HEK293 (cell line): ENCODE measurements at regions not wholly inside any gene's neighbourhood (a gene's known extent, or its start where the extent isn't known, plus 50 kb on each side); places are given as distances from the start of the nearest gene placed in this dataset.

Experiments
- CTCF ChIA-PET: fragments of 350-600 bp; formaldehyde crosslinking; extraction: SDS; loops from one replicate; lab custom pipeline; 2021; ENCODE audit warnings: antibody characterized with exemption; lab: Yijun Ruan, JAX
- POLR2A ChIA-PET: fragments of 300-600 bp; formaldehyde crosslinking; extraction: SDS; loops from one replicate; lab custom pipeline; 2020; ENCODE audit warnings: antibody characterized with exemption, inconsistent platforms; lab: Yijun Ruan, JAX
- H3K27ac ChIP-seq: fragments of 200-500 bp; sonication (Bioruptor generic); 2 replicates; pipeline ENCODE4 v1.5.1; 2014; ENCODE audit warnings: low read depth, low read length, control low read depth, inconsistent platforms; ENCODE audit errors: extremely low read depth
- H3K36me3 ChIP-seq, 2 experiments: fragments of 200-500 bp in 1 of 2; sonication (Bioruptor generic) in 1 of 2; 1 replicate in 1 of 2; 2 replicates in 1 of 2; pipeline ENCODE4 v1.5.1; 2014 to 2017; ENCODE audit warnings: inconsistent platforms in 2 of 2, low read length in 2 of 2; ENCODE audit not compliant: control insufficient read depth in 2 of 2, insufficient read depth in 1 of 2
- H3K4me1 ChIP-seq: fragments of 200-500 bp; sonication (Bioruptor generic); 2 replicates; pipeline ENCODE4 v1.5.1; 2014; ENCODE audit warnings: mild to moderate bottlenecking, low read length, inconsistent platforms; ENCODE audit not compliant: control insufficient read depth, insufficient read depth
- H3K4me3 ChIP-seq: 2 replicates; pipeline ENCODE4 v1.5.1; 2011; ENCODE audit warnings: low read depth, mild to moderate bottlenecking, control low read depth, low read length, moderate library complexity
- H3K9me3 ChIP-seq: fragments of 200-500 bp; sonication (Bioruptor generic); 2 replicates; pipeline ENCODE4 v1.5.1; 2014; ENCODE audit warnings: low read depth, low read length, inconsistent platforms; ENCODE audit not compliant: control insufficient read depth, insufficient read depth
- GLIS2 ChIP-seq: fragments of 450-650 bp; formaldehyde crosslinking; IDR thresholded peaks from 2 replicates; pipeline ENCODE4 v1.5.1; 2016; ENCODE audit warnings: missing biosample characterization, missing genetic modification characterization
- HOXC10 ChIP-seq: sonication (generic); formaldehyde crosslinking; IDR thresholded peaks from 2 replicates; pipeline ENCODE4 v1.8.1; 2023; ENCODE audit warnings: mild to moderate bottlenecking, missing genetic modification reagents
- HOXD13 ChIP-seq: sonication (generic); formaldehyde crosslinking; IDR thresholded peaks from 2 replicates; pipeline ENCODE4 v1.8.0; 2022; ENCODE audit warnings: missing genetic modification reagents, borderline replicate concordance
- KLF10 ChIP-seq: fragments of 450-650 bp; IDR thresholded peaks from 2 replicates; pipeline ENCODE4 v1.5.1; 2018; ENCODE audit warnings: missing biosample characterization, mild to moderate bottlenecking, missing genetic modification characterization
- KLF7 ChIP-seq: fragments of 450-650 bp; formaldehyde crosslinking; IDR thresholded peaks from 2 replicates; pipeline ENCODE4 v1.5.1; 2016; ENCODE audit warnings: missing biosample characterization, missing genetic modification characterization, borderline replicate concordance
- OSR2 ChIP-seq: fragments of 450-650 bp; formaldehyde crosslinking; IDR thresholded peaks from 2 replicates; pipeline ENCODE4 v1.5.1; 2016; ENCODE audit warnings: missing biosample characterization, missing genetic modification characterization
- SCRT1 ChIP-seq: fragments of 450-650 bp; formaldehyde crosslinking; IDR thresholded peaks from 2 replicates; pipeline ENCODE4 v1.5.1; 2016; ENCODE audit warnings: missing biosample characterization, missing genetic modification characterization, borderline replicate concordance
- TCF7L2 ChIP-seq: IDR thresholded peaks from 2 replicates; pipeline ENCODE4 v1.6.1; 2011; ENCODE audit warnings: low read depth, mild to moderate bottlenecking, inconsistent platforms, low read length, moderate library complexity, borderline replicate concordance
- ZBTB21 ChIP-seq: fragments of 450-650 bp; formaldehyde crosslinking; IDR thresholded peaks from 2 replicates; pipeline ENCODE4 v1.5.1; 2017; ENCODE audit warnings: missing biosample characterization, missing genetic modification characterization
- ZFP37 ChIP-seq: fragments of 450-650 bp; formaldehyde crosslinking; IDR thresholded peaks from 2 replicates; pipeline ENCODE4 v1.5.1; 2016; ENCODE audit warnings: missing biosample characterization, missing genetic modification characterization
- ZIC2 ChIP-seq: fragments of 450-650 bp; formaldehyde crosslinking; IDR thresholded peaks from 2 replicates; pipeline ENCODE4 v1.5.1; 2016; ENCODE audit warnings: missing biosample characterization, missing genetic modification characterization
- ZNF155 ChIP-seq: fragments of 450-650 bp; formaldehyde crosslinking; IDR thresholded peaks from 2 replicates; pipeline ENCODE4 v1.5.1; 2016; ENCODE audit warnings: missing biosample characterization, missing genetic modification characterization
- ZNF157 ChIP-seq: fragments of 450-650 bp; formaldehyde crosslinking; IDR thresholded peaks from 2 replicates; pipeline ENCODE4 v1.5.1; 2016; ENCODE audit warnings: missing biosample characterization, missing genetic modification characterization
- ZNF16 ChIP-seq: fragments of 450-650 bp; formaldehyde crosslinking; IDR thresholded peaks from 2 replicates; pipeline ENCODE4 v1.5.1; 2016; ENCODE audit warnings: low read depth, missing biosample characterization, missing genetic modification characterization
- ZNF169 ChIP-seq: fragments of 450-650 bp; formaldehyde crosslinking; IDR thresholded peaks from 2 replicates; pipeline ENCODE4 v1.5.1; 2016; ENCODE audit warnings: missing biosample characterization, missing genetic modification characterization
- ZNF24 ChIP-seq: fragments of 450-650 bp; formaldehyde crosslinking; IDR thresholded peaks from 2 replicates; pipeline ENCODE4 v1.5.1; 2016; ENCODE audit warnings: missing biosample characterization, missing genetic modification characterization
- ZNF324 ChIP-seq: fragments of 450-650 bp; formaldehyde crosslinking; IDR thresholded peaks from 2 replicates; pipeline ENCODE4 v1.5.1; 2016; ENCODE audit warnings: missing biosample characterization, missing genetic modification characterization
- ZNF391 ChIP-seq: fragments of 450-650 bp; formaldehyde crosslinking; IDR thresholded peaks from 2 replicates; pipeline ENCODE4 v1.5.1; 2016; ENCODE audit warnings: low read depth, missing biosample characterization, missing genetic modification characterization, borderline replicate concordance
- ZNF404 ChIP-seq: fragments of 450-650 bp; formaldehyde crosslinking; IDR thresholded peaks from 2 replicates; pipeline ENCODE4 v1.5.1; 2017; ENCODE audit warnings: missing biosample characterization, missing genetic modification characterization
- ZNF621 ChIP-seq: fragments of 450-650 bp; formaldehyde crosslinking; IDR thresholded peaks from 2 replicates; pipeline ENCODE4 v1.5.1; 2017; ENCODE audit warnings: missing biosample characterization, missing genetic modification characterization
- ZNF664 ChIP-seq: fragments of 450-650 bp; formaldehyde crosslinking; IDR thresholded peaks from 2 replicates; pipeline ENCODE4 v1.5.1; 2016; ENCODE audit warnings: missing biosample characterization, missing genetic modification characterization
- ZNF76 ChIP-seq: fragments of 450-650 bp; formaldehyde crosslinking; IDR thresholded peaks from 2 replicates; pipeline ENCODE4; 2016; ENCODE audit warnings: low read depth, missing biosample characterization, missing genetic modification characterization, borderline replicate concordance
- ZNF776 ChIP-seq: fragments of 450-650 bp; formaldehyde crosslinking; IDR thresholded peaks from 2 replicates; pipeline ENCODE4 v1.5.0; 2017; ENCODE audit warnings: missing biosample characterization, missing genetic modification characterization, borderline replicate concordance
- TF ChIP-seq, protein P1 (sequence below): fragments of 450-650 bp; formaldehyde crosslinking; IDR thresholded peaks from 2 replicates; pipeline ENCODE4 v1.5.1; 2016; ENCODE audit warnings: missing biosample characterization, missing genetic modification characterization
- TF ChIP-seq, protein P2 (sequence below): fragments of 450-650 bp; formaldehyde crosslinking; IDR thresholded peaks from 2 replicates; pipeline ENCODE4 v1.5.1; 2016; ENCODE audit warnings: missing biosample characterization, missing genetic modification characterization
- TF ChIP-seq, protein P3 (sequence below): fragments of 450-650 bp; formaldehyde crosslinking; IDR thresholded peaks from 2 replicates; pipeline ENCODE4 v1.5.1; 2016; ENCODE audit warnings: missing biosample characterization, missing genetic modification characterization

DNA sequence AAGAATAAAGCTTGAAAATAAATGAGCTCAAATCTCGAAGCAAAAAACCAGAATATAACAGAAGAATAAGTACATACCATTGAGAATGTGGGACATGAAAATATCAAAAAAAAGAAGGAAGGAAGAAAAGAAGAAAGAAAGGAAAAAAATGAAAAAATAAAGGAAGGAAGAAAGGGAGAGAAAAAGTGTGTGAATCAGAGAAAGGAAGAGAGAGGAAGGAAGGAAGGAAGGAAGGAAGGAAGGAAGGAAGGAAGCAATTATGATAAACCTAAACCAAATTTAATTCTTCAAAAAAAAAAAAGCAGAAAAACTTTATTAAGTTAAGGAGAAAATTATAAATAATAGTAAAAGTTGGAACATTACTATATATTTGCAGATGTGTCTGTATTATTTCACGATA is 949.8 kb downstream of the NLGN4X start:
- H3K9me3 ChIP-seq = no peaks in the 10 kb centered on the region
- H3K4me1 ChIP-seq = no peaks in the 10 kb centered on the region
- POLR2A ChIA-PET = no interaction called here
- no peak overlapping the region for H3K4me3 ChIP-seq
- CTCF ChIA-PET = no interaction called here
- no peak overlapping the region for H3K27ac ChIP-seq
- H3K36me3 ChIP-seq = no peaks in the 10 kb centered on the region
- no peak for TF ChIP-seq ZNF157 (tag by site-specific recombination)
- TF ChIP-seq ZNF16 (tag by site-specific recombination) = no peak

DNA sequence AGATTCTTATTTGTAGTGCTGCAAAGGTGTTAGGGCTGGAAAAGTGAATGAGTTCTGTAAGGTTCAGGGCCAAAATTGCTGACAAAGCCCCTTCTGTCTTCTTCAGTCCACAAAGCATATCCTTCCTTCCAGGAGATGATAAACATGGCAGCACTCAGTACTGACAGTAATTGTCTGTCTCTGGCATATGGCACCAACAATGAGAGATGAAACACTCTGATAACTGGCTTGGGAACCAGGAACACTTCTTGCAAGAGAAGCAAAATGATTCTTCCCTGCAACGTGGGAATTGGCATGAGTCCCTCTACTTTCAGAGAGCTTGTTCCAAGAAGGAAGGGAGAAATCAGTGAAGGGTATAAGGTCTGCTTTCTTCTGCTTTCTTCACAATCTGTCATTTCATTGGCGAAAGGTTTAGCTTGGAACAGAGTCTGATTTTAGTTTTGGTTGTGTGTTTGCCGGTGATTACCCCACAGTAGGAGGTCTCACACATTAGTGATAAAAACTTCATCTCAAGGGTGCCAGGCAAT is 963.3 kb downstream of the NLGN4X start:
- H3K36me3 ChIP-seq = no peaks in the 10 kb centered on the region
- no peak overlapping the region for H3K4me3 ChIP-seq
- no peak for TF ChIP-seq ZBTB21 (tag by site-specific recombination)
- no peak for TF ChIP-seq KLF10 (tag by site-specific recombination)
- TF ChIP-seq ZNF76 (tag by site-specific recombination) = no peak
- no peak for TF ChIP-seq ZNF24 (tag by site-specific recombination)
- TF ChIP-seq KLF7 (tag by site-specific recombination) = no peak
- no peak for TF ChIP-seq ZNF155 (tag by site-specific recombination)
- no peak for TF ChIP-seq ZIC2 (tag by site-specific recombination)
- TF ChIP-seq ZNF664 = no peak
- TF ChIP-seq ZNF621 (tag by site-specific recombination) = no peak
- TF ChIP-seq, protein P1, sequence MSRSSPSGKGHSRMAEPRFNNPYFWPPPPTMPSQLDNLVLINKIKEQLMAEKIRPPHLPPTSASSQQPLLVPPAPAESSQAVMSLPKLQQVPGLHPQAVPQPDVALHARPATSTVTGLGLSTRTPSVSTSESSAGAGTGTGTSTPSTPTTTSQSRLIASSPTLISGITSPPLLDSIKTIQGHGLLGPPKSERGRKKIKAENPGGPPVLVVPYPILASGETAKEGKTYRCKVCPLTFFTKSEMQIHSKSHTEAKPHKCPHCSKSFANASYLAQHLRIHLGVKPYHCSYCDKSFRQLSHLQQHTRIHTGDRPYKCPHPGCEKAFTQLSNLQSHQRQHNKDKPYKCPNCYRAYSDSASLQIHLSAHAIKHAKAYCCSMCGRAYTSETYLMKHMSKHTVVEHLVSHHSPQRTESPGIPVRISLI (tag by site-specific recombination) = no peak
- TF ChIP-seq ZFP37 = no peak
- no peak for TF ChIP-seq TCF7L2
- TF ChIP-seq HOXD13 (CRISPR knock-in tag) = no peak
- TF ChIP-seq ZNF324 (tag by site-specific recombination) = no peak
- no peak for TF ChIP-seq ZNF169 (tag by site-specific recombination)
- TF ChIP-seq GLIS2 (tag by site-specific recombination) = no peak
- no peak for TF ChIP-seq OSR2
- no peak for TF ChIP-seq ZNF391
- TF ChIP-seq SCRT1 (tag by site-specific recombination) = no peak
- TF ChIP-seq ZNF776 (tag by site-specific recombination) = no peak
- H3K4me1 ChIP-seq = no peaks in the 10 kb centered on the region
- H3K9me3 ChIP-seq = no peaks in the 10 kb centered on the region
- ChIA-PET POLR2A (no interaction called here), CTCF (no interaction called here)
- H3K27ac ChIP-seq = no peak overlapping the region

DNA sequence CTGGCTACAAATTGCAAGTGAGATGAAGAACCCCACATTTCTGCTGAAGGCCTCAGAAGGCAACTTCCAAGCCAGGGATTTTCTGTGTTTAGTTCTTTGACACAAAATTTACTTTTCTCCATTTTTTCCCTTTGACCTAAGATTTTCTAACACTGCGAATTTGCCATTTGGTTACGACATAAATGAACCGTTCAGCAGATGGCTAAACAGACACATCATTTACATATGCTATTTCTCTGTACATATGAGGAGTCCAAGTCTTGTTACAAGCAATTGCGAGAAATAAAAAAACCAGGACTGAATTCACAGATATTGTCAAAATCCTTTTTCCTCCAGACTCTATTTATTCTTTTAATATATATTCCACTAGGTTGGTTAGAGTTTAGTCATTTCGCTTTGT is 978.6 kb downstream of the NLGN4X start:
- Histone ChIP-seq H3K4me3 (no peak overlapping the region), H3K27ac (no peak overlapping the region), H3K4me1 (no peaks in the 10 kb centered on the region), H3K36me3 (no peaks in the 10 kb centered on the region), H3K9me3 (no peaks in the 10 kb centered on the region)
- TF ChIP-seq ZNF404 (tag by site-specific recombination) (no peak), HOXC10 (no peak), ZNF169 (tag by site-specific recombination) (no peak)
- TF ChIP-seq, protein P2, sequence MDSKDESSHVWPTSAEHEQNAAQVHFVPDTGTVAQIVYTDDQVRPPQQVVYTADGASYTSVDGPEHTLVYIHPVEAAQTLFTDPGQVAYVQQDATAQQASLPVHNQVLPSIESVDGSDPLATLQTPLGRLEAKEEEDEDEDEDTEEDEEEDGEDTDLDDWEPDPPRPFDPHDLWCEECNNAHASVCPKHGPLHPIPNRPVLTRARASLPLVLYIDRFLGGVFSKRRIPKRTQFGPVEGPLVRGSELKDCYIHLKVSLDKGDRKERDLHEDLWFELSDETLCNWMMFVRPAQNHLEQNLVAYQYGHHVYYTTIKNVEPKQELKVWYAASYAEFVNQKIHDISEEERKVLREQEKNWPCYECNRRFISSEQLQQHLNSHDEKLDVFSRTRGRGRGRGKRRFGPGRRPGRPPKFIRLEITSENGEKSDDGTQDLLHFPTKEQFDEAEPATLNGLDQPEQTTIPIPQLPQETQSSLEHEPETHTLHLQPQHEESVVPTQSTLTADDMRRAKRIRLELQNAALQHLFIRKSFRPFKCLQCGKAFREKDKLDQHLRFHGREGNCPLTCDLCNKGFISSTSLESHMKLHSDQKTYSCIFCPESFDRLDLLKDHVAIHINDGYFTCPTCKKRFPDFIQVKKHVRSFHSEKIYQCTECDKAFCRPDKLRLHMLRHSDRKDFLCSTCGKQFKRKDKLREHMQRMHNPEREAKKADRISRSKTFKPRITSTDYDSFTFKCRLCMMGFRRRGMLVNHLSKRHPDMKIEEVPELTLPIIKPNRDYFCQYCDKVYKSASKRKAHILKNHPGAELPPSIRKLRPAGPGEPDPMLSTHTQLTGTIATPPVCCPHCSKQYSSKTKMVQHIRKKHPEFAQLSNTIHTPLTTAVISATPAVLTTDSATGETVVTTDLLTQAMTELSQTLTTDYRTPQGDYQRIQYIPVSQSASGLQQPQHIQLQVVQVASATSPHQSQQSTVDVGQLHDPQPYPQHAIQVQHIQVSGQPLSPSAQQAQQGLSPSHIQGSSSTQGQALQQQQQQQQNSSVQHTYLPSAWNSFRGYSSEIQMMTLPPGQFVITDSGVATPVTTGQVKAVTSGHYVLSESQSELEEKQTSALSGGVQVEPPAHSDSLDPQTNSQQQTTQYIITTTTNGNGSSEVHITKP (tag by site-specific recombination) = no peak
- TF ChIP-seq, protein P3, sequence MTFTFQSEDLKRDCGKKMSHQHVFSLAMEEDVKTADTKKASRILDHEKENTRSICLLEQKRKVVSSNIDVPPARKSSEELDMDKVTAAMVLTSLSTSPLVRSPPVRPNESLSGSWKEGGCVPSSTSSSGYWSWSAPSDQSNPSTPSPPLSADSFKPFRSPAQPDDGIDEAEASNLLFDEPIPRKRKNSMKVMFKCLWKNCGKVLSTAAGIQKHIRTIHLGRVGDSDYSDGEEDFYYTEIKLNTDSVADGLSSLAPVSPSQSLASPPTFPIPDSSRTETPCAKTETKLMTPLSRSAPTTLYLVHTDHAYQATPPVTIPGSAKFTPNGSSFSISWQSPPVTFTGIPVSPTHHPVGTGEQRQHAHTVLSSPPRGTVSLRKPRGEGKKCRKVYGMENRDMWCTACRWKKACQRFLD (tag by site-specific recombination) = no peak
- ChIA-PET POLR2A (no interaction called here), CTCF (no interaction called here)
